Right cardiac atrium (tissue), 5 donors: ENCODE measurements at regions not wholly inside any gene's neighbourhood (a gene's known extent, or its start where the extent isn't known, plus 50 kb on each side); places are given as distances from the start of the nearest gene placed in this dataset.

Experiments used
- ATAC-seq, 2 donors: fragments of 200-7000 bp; cut with Tn5 transposase; one replicate each; pipeline versions ENCODE4 v1.8.0 to v1.9.1; 2020; ENCODE audit warnings: moderate library complexity in 2 of 2, mild to moderate bottlenecking in 1 of 2
- DNase-seq, 3 donors: peaks; one replicate each; pipeline ENCODE4 v3.0.0-alpha.2; 2020
- H3K27ac ChIP-seq: one replicate; pipeline ENCODE4 v1.5.1; 2013; ENCODE audit warnings: mild to moderate bottlenecking, low read length, control low read depth, moderate library complexity
- H3K27me3 ChIP-seq: one replicate; pipeline ENCODE4 v1.6.1; 2013; ENCODE audit not compliant: control insufficient read depth, insufficient read depth
- H3K4me1 ChIP-seq: one replicate; pipeline ENCODE4 v1.6.1; 2013; ENCODE audit warnings: low read length; ENCODE audit not compliant: control insufficient read depth, insufficient read depth
- H3K4me3 ChIP-seq: one replicate; pipeline ENCODE4 v1.5.1; 2013; ENCODE audit warnings: low read length, control low read depth
- H3K9me3 ChIP-seq: one replicate; pipeline ENCODE4 v1.6.1; 2013; ENCODE audit warnings: low read length; ENCODE audit not compliant: control insufficient read depth
- WGBS: extraction: QIAGEN DNeasy Blood & Tissue Kit; methylation state at CpG from one replicate; pipeline ENCODE4 v1.1.7; 2013; 5-methylcytosine and 5-hydroxymethylcytosine counted together
- intact Hi-C, 4 donors: fragments of 100-400 bp; cut with DNase I; formaldehyde crosslinking; loops; one replicate each; pipeline versions ENCODE4 v1.11.0 to v1.14.0; 2022 to 2023
- donor health status: healthy with polysubstance abuse.
- donor health status: DM: no; HTN: yes; CAD: no.
- donor health status: DM: no; HTN: no; CAD: no.
- donor health status: DM: no; HTN: yes; CAD: no; lungs with severe emphysema.
- donor health status: DM: yes; HTN: yes; CAD: no.

GRCh38 chr3:116767726-116768125 lies 58.1 kb downstream of the TUSC7 start:
- WGBS: 75% methylated on average over 1 of the region's 1 CpG
- DNase-seq: no peak
- no peak for ATAC-seq
- H3K4me1 ChIP-seq: no peaks in the 10 kb centered on the region
- H3K4me3 ChIP-seq: no peak overlapping the region
- H3K27me3 ChIP-seq: no peaks in the 10 kb centered on the region
- no peaks in the 10 kb centered on the region for H3K9me3 ChIP-seq
- no peak overlapping the region for H3K27ac ChIP-seq
- intact Hi-C loops: no loop called here

- Histone ChIP-seq H3K27me3 (no peaks in the 10 kb centered on the region), H3K4me3 (no peak overlapping the region), H3K9me3 (no peaks in the 10 kb centered on the region), H3K27ac (no peak overlapping the region), H3K4me1 (no peaks in the 10 kb centered on the region)
- WGBS: 2% methylated on average over 7 of the region's 7 CpGs
- DNase-seq: peak; percentile 37 to 65 (median 51)
- ATAC-seq: peak; percentile 61 to 69
- intact Hi-C loops: no loop called here
These were observed 61.4 kb downstream of the TUSC7 start for GRCh38 chr3:116770815-116771450.

DNA sequence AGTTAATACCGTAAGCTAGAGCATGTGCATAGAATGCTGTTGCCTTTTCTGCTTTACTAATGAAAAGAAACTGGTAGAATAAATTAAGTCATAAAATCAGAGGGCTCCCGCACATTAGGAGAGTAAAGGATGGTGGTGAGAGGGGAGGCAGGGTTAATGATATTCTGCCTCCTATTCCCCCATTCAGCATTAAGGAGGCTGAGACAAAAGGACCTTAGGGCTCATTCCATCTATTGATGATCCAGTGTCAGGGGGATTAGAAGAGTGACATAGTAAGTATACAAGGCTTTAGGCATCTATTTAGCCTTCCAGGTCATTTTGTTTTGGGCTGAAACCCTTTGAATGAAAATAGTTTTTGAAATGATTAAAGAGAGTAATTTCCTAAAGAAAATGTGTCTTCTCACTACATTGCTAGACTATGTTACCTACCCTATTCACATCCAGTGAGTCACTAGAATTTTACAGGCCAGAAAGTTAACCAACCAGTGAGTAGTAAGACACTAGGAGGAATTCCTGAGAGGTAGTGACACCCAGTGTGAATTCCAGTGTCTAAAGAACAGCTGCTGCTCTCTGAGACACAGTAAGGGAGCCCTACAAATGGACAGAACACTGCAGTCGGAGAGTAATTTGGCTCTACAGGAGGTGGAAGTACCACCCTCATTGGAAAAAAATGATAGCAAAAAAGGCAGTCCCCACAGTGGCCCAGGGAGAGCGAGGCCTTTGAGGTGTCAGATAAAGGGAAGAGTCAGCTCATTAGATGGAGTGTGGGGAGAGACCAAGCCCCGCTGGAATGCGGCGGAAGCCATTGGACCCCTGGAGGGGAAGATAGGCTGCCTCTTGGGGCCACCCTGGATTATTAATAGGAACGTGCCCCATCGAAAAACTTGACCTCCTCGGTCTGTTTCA lies 67.6 kb downstream of the TUSC7 start:
- no peak overlapping the region for H3K4me3 ChIP-seq
- no peaks in the 10 kb centered on the region for H3K27me3 ChIP-seq
- ATAC-seq: no peak
- DNase-seq: peak in 2 of 3 donors; percentile 14 to 18
- H3K4me1 ChIP-seq: no peaks in the 10 kb centered on the region
- WGBS: 42% methylated on average over 10 of the region's 10 CpGs
- no peaks in the 10 kb centered on the region for H3K9me3 ChIP-seq
- H3K27ac ChIP-seq: no peak overlapping the region
- intact Hi-C loops: no loop called here

DNA sequence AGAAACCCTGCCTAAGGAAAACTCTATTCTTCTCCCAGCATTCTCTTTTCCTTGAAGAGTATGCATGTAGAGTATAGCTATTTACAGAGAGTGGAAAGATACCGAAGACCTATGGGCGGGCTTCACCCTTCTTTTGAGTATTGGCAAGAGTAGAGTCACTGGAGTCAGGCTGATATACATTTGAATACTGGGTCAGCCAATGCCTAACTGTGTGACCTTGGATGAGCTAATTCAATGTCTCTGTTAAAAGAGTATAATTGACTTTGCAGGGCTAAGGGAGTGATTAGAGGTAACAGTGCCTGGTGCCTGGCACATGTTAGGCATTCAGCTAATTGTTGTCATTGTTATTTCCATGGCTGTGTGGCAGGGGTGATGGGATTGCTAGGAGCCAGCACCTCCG lies 75.6 kb downstream of the TUSC7 start:
- 88% methylated on average over 3 of the region's 3 CpGs for WGBS
- no peaks in the 10 kb centered on the region for H3K9me3 ChIP-seq
- ATAC-seq (no peak), DNase-seq (no peak)
- intact Hi-C loops: no loop called here
- no peaks in the 10 kb centered on the region for H3K27me3 ChIP-seq
- no peak overlapping the region for H3K4me3 ChIP-seq
- H3K4me1 ChIP-seq: no peaks in the 10 kb centered on the region
- H3K27ac ChIP-seq: no peak overlapping the region

DNA sequence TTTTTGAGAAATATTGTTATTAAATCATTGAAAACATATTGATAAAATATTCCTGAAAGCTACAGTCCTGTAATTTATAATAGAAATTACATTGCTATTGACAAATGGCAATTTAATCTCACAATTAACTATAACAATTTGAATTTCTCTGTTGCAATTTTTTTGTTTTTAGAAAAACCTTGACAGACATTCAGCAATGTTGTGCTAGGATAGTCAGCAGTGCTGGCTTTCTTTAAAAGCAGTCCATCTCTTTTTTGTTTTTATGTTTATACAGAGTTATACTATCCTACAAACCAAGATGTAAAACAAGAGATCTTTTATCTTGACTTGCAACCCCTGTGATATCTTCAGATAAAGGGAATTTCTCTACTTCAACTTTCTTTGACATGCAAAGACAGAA lies 93.1 kb downstream of the TUSC7 start:
- no peaks in the 10 kb centered on the region for H3K27me3 ChIP-seq

DNA sequence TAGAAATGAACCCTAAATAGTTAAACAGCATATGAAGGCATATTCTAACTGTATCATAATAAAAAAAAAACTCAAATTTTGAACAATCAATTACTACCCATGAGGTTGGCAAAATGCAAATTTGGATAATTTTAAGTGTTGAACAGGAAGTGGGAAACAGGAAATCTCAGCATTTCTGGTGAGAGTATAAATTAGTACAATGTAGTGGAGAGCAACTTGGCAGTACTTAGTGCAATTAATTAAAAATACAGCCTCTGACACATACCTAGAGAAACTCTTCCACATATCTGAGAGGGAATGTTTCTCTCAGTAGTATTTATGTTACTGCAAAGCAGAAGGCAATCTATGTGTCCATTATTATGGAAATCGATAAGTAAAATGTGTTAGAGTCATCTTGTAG lies 96.8 kb downstream of the TUSC7 start:
- ATAC-seq: no peak
- no peaks in the 10 kb centered on the region for H3K27me3 ChIP-seq
- no peak overlapping the region for H3K27ac ChIP-seq
- no peak overlapping the region for H3K4me3 ChIP-seq
- DNase-seq: no peak
- WGBS: 99% methylated on average over 1 of the region's 1 CpG
- H3K9me3 ChIP-seq: no peaks in the 10 kb centered on the region
- no peaks in the 10 kb centered on the region for H3K4me1 ChIP-seq
- intact Hi-C loops: no loop called here

More for the DNA sequence above, 93.1 kb downstream of the TUSC7 start:
- no peak overlapping the region for H3K4me3 ChIP-seq
- no peak overlapping the region for H3K27ac ChIP-seq
- ATAC-seq (no peak), DNase-seq (no peak)
- no peaks in the 10 kb centered on the region for H3K9me3 ChIP-seq
- no peaks in the 10 kb centered on the region for H3K4me1 ChIP-seq
- intact Hi-C loops: no loop called here

- Histone ChIP-seq H3K9me3 (no peaks in the 10 kb centered on the region), H3K4me1 (no peaks in the 10 kb centered on the region), H3K27ac (no peak overlapping the region), H3K4me3 (no peak overlapping the region), H3K27me3 (no peaks in the 10 kb centered on the region)
- no peak for DNase-seq
- no peak for ATAC-seq
- WGBS: 89% methylated on average over 1 of the region's 1 CpG
- intact Hi-C loops: no loop called here
These were observed 99.1 kb downstream of the TUSC7 start for GRCh38 chr3:116808725-116809124.

DNA sequence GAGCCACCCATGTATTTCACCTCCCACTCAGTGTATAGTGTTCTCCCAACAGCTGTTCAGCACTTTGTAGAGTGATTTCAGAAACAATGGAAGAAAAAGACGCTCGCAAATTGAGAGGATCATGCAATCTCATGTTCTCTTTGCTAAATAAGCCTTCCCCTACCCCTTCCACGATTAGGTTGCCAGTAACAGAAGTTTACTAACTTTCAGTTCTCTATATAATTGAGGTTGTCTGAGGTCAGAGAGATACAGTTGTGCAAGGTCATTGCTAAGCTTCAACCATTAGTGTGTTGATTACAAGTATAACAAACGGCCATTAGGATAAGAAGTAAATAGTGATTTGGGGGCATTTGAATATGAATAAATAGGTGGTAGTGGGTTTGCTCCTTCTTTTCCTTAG lies 99.6 kb downstream of the TUSC7 start:
- no peak overlapping the region for H3K4me3 ChIP-seq
- intact Hi-C loops: no loop called here
- no peak for DNase-seq
- ATAC-seq: no peak
- H3K9me3 ChIP-seq: no peaks in the 10 kb centered on the region
- 74% methylated on average over 4 of the region's 4 CpGs for WGBS
- no peaks in the 10 kb centered on the region for H3K27me3 ChIP-seq
- H3K27ac ChIP-seq: no peak overlapping the region
- H3K4me1 ChIP-seq: no peaks in the 10 kb centered on the region

DNA sequence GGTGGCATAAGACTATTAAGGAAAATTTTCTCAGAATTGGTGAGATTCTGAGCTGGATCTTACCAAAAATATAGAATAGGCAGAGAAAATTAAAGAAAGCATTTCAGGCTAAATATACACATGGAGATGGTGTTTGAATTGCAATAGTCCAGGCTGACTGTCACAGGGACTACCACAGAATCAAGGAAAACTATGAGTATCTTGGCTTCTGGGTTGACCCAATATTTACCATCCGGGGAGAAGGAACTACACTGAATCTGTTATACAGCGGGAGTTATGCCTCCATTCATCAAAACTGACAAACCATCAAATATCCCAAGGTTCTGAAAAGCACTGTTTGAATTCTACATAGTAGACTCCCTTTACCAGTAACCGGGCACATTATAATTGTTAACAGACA lies 102.2 kb downstream of the TUSC7 start:
- no peak for DNase-seq
- no peak overlapping the region for H3K4me3 ChIP-seq
- 87% methylated on average over 3 of the region's 3 CpGs for WGBS
- intact Hi-C loops: no loop called here
- ATAC-seq: no peak
- H3K9me3 ChIP-seq: no peaks in the 10 kb centered on the region
- no peaks in the 10 kb centered on the region for H3K27me3 ChIP-seq
- H3K27ac ChIP-seq: no peak overlapping the region
- no peaks in the 10 kb centered on the region for H3K4me1 ChIP-seq

DNA sequence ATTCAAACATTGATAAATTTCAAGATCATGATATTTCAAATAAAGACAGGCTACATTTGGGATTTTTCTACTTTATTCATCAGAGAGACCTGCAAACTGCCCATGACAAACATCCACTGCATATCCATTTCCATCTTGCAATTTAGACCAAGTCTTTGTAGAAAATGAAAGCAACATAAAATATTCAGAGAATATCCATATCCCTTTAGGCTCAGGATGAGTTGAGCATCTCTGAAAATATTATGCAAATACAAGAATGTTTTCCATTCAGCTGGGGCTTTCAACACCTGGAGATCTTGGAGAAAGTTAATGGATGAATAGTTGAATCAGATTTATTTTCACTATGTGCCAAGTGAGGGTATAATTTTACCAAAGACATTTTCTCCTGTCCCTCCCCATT lies 103.4 kb downstream of the TUSC7 start:
- H3K4me1 ChIP-seq: no peaks in the 10 kb centered on the region
- DNase-seq (no peak), ATAC-seq (no peak)
- intact Hi-C loops: no loop called here
- no peaks in the 10 kb centered on the region for H3K9me3 ChIP-seq
- no peaks in the 10 kb centered on the region for H3K27me3 ChIP-seq
- no peak overlapping the region for H3K27ac ChIP-seq
- H3K4me3 ChIP-seq: no peak overlapping the region

- no peaks in the 10 kb centered on the region for H3K9me3 ChIP-seq
- H3K27ac ChIP-seq: no peak overlapping the region
- 86% methylated on average over 1 of the region's 1 CpG for WGBS
- no peak overlapping the region for H3K4me3 ChIP-seq
- DNase-seq (no peak), ATAC-seq (no peak)
- intact Hi-C loops: no loop called here
- no peaks in the 10 kb centered on the region for H3K27me3 ChIP-seq
- no peaks in the 10 kb centered on the region for H3K4me1 ChIP-seq
These were observed 105.7 kb downstream of the TUSC7 start for GRCh38 chr3:116815321-116815720.
